ENCODE measurements at regions not wholly inside any gene's neighbourhood (a gene's known extent, or its start where the extent isn't known, plus 50 kb on each side); places are given as distances from the start of the nearest gene placed in this dataset.

GRCh38 chr17:83144421-83145357 is 65.3 kb downstream of the METRNL start:
- Mint-ChIP-seq H3K4me1 (no peaks in the 10 kb centered on the region), H3K4me3 (no peak overlapping the region), H3K27ac (no peak overlapping the region), H3K9me3 (peaks cover 3 to 10% (median 7%) of the 10 kb centered on the region in 3 donors), H3K27me3 (peaks cover 9% of the 10 kb centered on the region), H3K36me3 (peaks cover 5% of the 10 kb centered on the region)

- Mint-ChIP-seq H3K27ac (no peak overlapping the region), H3K9me3 (peaks cover 3 to 10% (median 7%) of the 10 kb centered on the region in 3 donors), H3K4me1 (no peaks in the 10 kb centered on the region), H3K27me3 (peaks cover 9% of the 10 kb centered on the region), H3K36me3 (peaks cover 5% of the 10 kb centered on the region), H3K4me3 (no peak overlapping the region)
Observed at GRCh38 chr17:83145358-83145738, 65.9 kb downstream of the METRNL start.

GRCh38 chr17:83145831-83146230 is 66.4 kb downstream of the METRNL start:
- Mint-ChIP-seq H3K4me3 (no peak overlapping the region), H3K36me3 (peaks cover 5% of the 10 kb centered on the region), H3K27me3 (peaks cover 5% of the 10 kb centered on the region), H3K4me1 (no peaks in the 10 kb centered on the region), H3K9me3 (peaks cover 3 to 10% (median 7%) of the 10 kb centered on the region in 3 donors), H3K27ac (no peak overlapping the region)

- H3K27ac Mint-ChIP-seq, result no peak overlapping the region
- peaks cover 3 to 10% (median 7%) of the 10 kb centered on the region in 3 donors for H3K9me3 Mint-ChIP-seq
- peaks cover 7% of the 10 kb centered on the region for H3K36me3 Mint-ChIP-seq
- H3K4me3 Mint-ChIP-seq, result no peak overlapping the region
- H3K4me1 Mint-ChIP-seq, result no peaks in the 10 kb centered on the region
- peaks cover 9% of the 10 kb centered on the region for H3K27me3 Mint-ChIP-seq
Observed at GRCh38 chr17:83146347-83146746, 66.9 kb downstream of the METRNL start.

- peaks cover 7% of the 10 kb centered on the region for H3K27me3 Mint-ChIP-seq
- peaks cover 3 to 4% (median 4%) of the 10 kb centered on the region in 3 donors for H3K9me3 Mint-ChIP-seq
- peaks cover 5% of the 10 kb centered on the region for H3K36me3 Mint-ChIP-seq
- H3K4me3 Mint-ChIP-seq, result no peak overlapping the region
- no peaks in the 10 kb centered on the region for H3K4me1 Mint-ChIP-seq
- no peak overlapping the region for H3K27ac Mint-ChIP-seq
Observed at GRCh38 chr17:83147280-83147679, 67.9 kb downstream of the METRNL start.

GRCh38 chr17:83148317-83149028 is 69.1 kb downstream of the METRNL start:
- Mint-ChIP-seq H3K27ac (no peak overlapping the region), H3K4me3 (no peak overlapping the region), H3K9me3 (peaks cover 0 to 3% (median 0%) of the 10 kb centered on the region in 3 donors), H3K4me1 (peaks cover 3 to 5% (median 4%) of the 10 kb centered on the region in 3 donors), H3K36me3 (peaks cover 7% of the 10 kb centered on the region), H3K27me3 (peaks cover 4% of the 10 kb centered on the region)

GRCh38 chr17:83149029-83149725 is 69.8 kb downstream of the METRNL start:
- peaks cover 3 to 5% (median 4%) of the 10 kb centered on the region in 3 donors for H3K4me1 Mint-ChIP-seq
- no peak overlapping the region for H3K4me3 Mint-ChIP-seq
- no peak overlapping the region for H3K27ac Mint-ChIP-seq
- H3K36me3 Mint-ChIP-seq, result peaks cover 7% of the 10 kb centered on the region
- H3K9me3 Mint-ChIP-seq, result peaks cover 0 to 3% (median 0%) of the 10 kb centered on the region in 3 donors
- peaks cover 5% of the 10 kb centered on the region for H3K27me3 Mint-ChIP-seq

GRCh38 chr17:83149761-83150251 is 70.4 kb downstream of the METRNL start:
- H3K27ac Mint-ChIP-seq, result no peak overlapping the region
- peaks cover 8% of the 10 kb centered on the region for H3K36me3 Mint-ChIP-seq
- peaks cover 5% of the 10 kb centered on the region for H3K27me3 Mint-ChIP-seq
- peaks cover 0 to 3% (median 0%) of the 10 kb centered on the region in 3 donors for H3K9me3 Mint-ChIP-seq
- H3K4me3 Mint-ChIP-seq, result no peak overlapping the region
- peaks cover 3 to 5% (median 5%) of the 10 kb centered on the region in 3 donors for H3K4me1 Mint-ChIP-seq

- peaks cover 0 to 3% (median 0%) of the 10 kb centered on the region in 3 donors for H3K9me3 Mint-ChIP-seq
- H3K27ac Mint-ChIP-seq, result no peak overlapping the region
- no peak overlapping the region for H3K4me3 Mint-ChIP-seq
- H3K4me1 Mint-ChIP-seq, result peaks cover 3 to 6% (median 5%) of the 10 kb centered on the region in 3 donors
- peaks cover 5% of the 10 kb centered on the region for H3K27me3 Mint-ChIP-seq
- H3K36me3 Mint-ChIP-seq, result peaks cover 8% of the 10 kb centered on the region
Observed at GRCh38 chr17:83150369-83151055, 71.1 kb downstream of the METRNL start.

GRCh38 chr17:83151056-83151441 is 71.6 kb downstream of the METRNL start:
- peaks cover 7% of the 10 kb centered on the region for H3K36me3 Mint-ChIP-seq

GRCh38 chr17:83151442-83152226 is 72.2 kb downstream of the METRNL start:
- H3K4me3 Mint-ChIP-seq, result peak overlapping the region in 1 of 4 donors; percentile 27
- H3K9me3 Mint-ChIP-seq, result no peaks in the 10 kb centered on the region
- peaks cover 6 to 10% (median 10%) of the 10 kb centered on the region in 3 donors for H3K4me1 Mint-ChIP-seq
- peaks cover 5% of the 10 kb centered on the region for H3K36me3 Mint-ChIP-seq
- H3K27me3 Mint-ChIP-seq, result peaks cover 5% of the 10 kb centered on the region
- no peak overlapping the region for H3K27ac Mint-ChIP-seq

More at GRCh38 chr17:83151056-83151441, 71.6 kb downstream of the METRNL start:
- H3K4me3 Mint-ChIP-seq, result no peak overlapping the region
- H3K4me1 Mint-ChIP-seq, result peaks cover 5 to 6% (median 5%) of the 10 kb centered on the region in 3 donors
- H3K27me3 Mint-ChIP-seq, result peaks cover 5% of the 10 kb centered on the region
- peaks cover 0 to 2% (median 0%) of the 10 kb centered on the region in 3 donors for H3K9me3 Mint-ChIP-seq
- H3K27ac Mint-ChIP-seq, result no peak overlapping the region

GRCh38 chr17:83152227-83152744 is 72.9 kb downstream of the METRNL start:
- Mint-ChIP-seq H3K27me3 (peaks cover 5% of the 10 kb centered on the region), H3K9me3 (no peaks in the 10 kb centered on the region), H3K27ac (no peak overlapping the region), H3K36me3 (peaks cover 5% of the 10 kb centered on the region), H3K4me3 (no peak overlapping the region), H3K4me1 (peaks cover 6 to 10% (median 10%) of the 10 kb centered on the region in 3 donors)

Measured in IgD-negative memory B cell (primary cell).